Stimulated activated effector memory CD8-positive, alpha-beta T cell treated with anti-CD3 and anti-CD28 coated beads, Interleukin-12 subunit alpha, Interleukin-12 subunit beta, amount 100 ng/mL, for 72 hours (primary cell): ENCODE measurements at regions not wholly inside any gene's neighbourhood (a gene's known extent, or its start where the extent isn't known, plus 50 kb on each side); places are given as distances from the start of the nearest gene placed in this dataset.

Experiments used
- ATAC-seq: fragments of 150-1000 bp; cut with Tn5 transposase; 2 replicates; pipeline ENCODE4 v1.10.0; 2021
- DNase-seq, 2 donors: peaks; one replicate each; pipeline ENCODE4 v3.0.0; 2021 to 2022; ENCODE audit warnings: low spot score in 2 of 2
- H3K27ac Mint-ChIP-seq: one replicate; pipeline ENCODE4 v1.8.0; 2022; ENCODE audit warnings: mild to moderate bottlenecking, mixed read lengths
- H3K36me3 Mint-ChIP-seq: one replicate; pipeline ENCODE4 v1.8.0; 2022; ENCODE audit warnings: mild to moderate bottlenecking, mixed read lengths
- H3K4me1 Mint-ChIP-seq: one replicate; pipeline ENCODE4 v1.8.0; 2022; ENCODE audit warnings: mixed read lengths
- H3K4me3 Mint-ChIP-seq: one replicate; pipeline ENCODE4 v1.8.0; 2022; ENCODE audit warnings: mild to moderate bottlenecking, mixed read lengths
- H3K9me3 Mint-ChIP-seq: one replicate; pipeline ENCODE4 v1.8.0; 2022; ENCODE audit warnings: mixed read lengths

GRCh38 chr1:215507119-215507518 is 60.0 kb upstream of the KCTD3 start:
- H3K9me3 Mint-ChIP-seq: peaks cover 32% of the 10 kb centered on the region
- DNase-seq (no peak), ATAC-seq (no peak)
- no peaks in the 10 kb centered on the region for H3K4me1 Mint-ChIP-seq
- no peak overlapping the region for H3K27ac Mint-ChIP-seq
- H3K4me3 Mint-ChIP-seq: no peak overlapping the region
- H3K36me3 Mint-ChIP-seq: no peaks in the 10 kb centered on the region

- peaks cover 32% of the 10 kb centered on the region for H3K9me3 Mint-ChIP-seq
- no peaks in the 10 kb centered on the region for H3K36me3 Mint-ChIP-seq
- no peak overlapping the region for H3K27ac Mint-ChIP-seq
- H3K4me3 Mint-ChIP-seq: no peak overlapping the region
- DNase-seq: no peak
- ATAC-seq: no peak
- H3K4me1 Mint-ChIP-seq: no peaks in the 10 kb centered on the region
Observed at GRCh38 chr1:215508311-215508710, 58.8 kb upstream of the KCTD3 start.
